IMR-90 (cell line): ENCODE measurements at regions not wholly inside any gene's neighbourhood (a gene's known extent, or its start where the extent isn't known, plus 50 kb on each side); places are given as distances from the start of the nearest gene placed in this dataset.

Experiments used
- ATAC-seq: fragments of 200-7000 bp; cut with Tn5 transposase; 2 replicates; pipeline ENCODE4 v1.9.1; 2020; ENCODE audit warnings: low read depth, mild to moderate bottlenecking, moderate library complexity
- BruUV-seq: library from RNA; stranded (reverse); fragments of 400-500 nt; replicated peaks from 2 replicates; lab custom pipeline; 2021; lab: Mats Ljungman, UMichigan
- CTCF ChIA-PET: fragments of 300-600 bp; formaldehyde crosslinking; extraction: SDS; loops from one replicate; lab custom pipeline; 2021; ENCODE audit warnings: antibody characterized with exemption; lab: Yijun Ruan, JAX
- POLR2A ChIA-PET: fragments of 300-600 bp; sonication (Branson Sonifier 250); formaldehyde crosslinking; loops from one replicate; lab custom pipeline; 2022; ENCODE audit warnings: antibody characterized with exemption; ENCODE audit not compliant: unreplicated experiment; lab: Charles Lee
- DNase-seq: peaks from one replicate; pipeline ENCODE4 v3.0.0; 2013
- H2AFZ ChIP-seq: replicated peaks from 2 replicates; pipeline ENCODE3; 2013; ENCODE audit warnings: low read length, mild to moderate bottlenecking; ENCODE audit not compliant: poor library complexity
- H2AK5ac ChIP-seq: 2 replicates; pipeline ENCODE4 v1.6.1; 2013; ENCODE audit warnings: low read depth, low read length, inconsistent platforms
- H2AK9ac ChIP-seq: replicated peaks from 2 replicates; pipeline ENCODE3; 2013; ENCODE audit warnings: mild to moderate bottlenecking, low read depth, low read length, moderate library complexity; ENCODE audit not compliant: poor library complexity
- H2BK120ac ChIP-seq: 2 replicates; pipeline ENCODE4 v1.6.1; 2013; ENCODE audit warnings: low read depth, low read length, inconsistent platforms
- H2BK15ac ChIP-seq: 3 replicates; pipeline ENCODE4 v1.6.1; 2013; ENCODE audit warnings: low read depth, low read length, inconsistent platforms
- H2BK20ac ChIP-seq: 2 replicates; pipeline ENCODE4 v1.6.1; 2013; ENCODE audit warnings: low read depth, mild to moderate bottlenecking, inconsistent platforms, low read length, moderate library complexity
- H2BK5ac ChIP-seq: 2 replicates; pipeline ENCODE4 v1.6.1; 2013; ENCODE audit warnings: mild to moderate bottlenecking, low read depth, low read length, inconsistent platforms; ENCODE audit not compliant: poor library complexity, severe bottlenecking
- H3K14ac ChIP-seq: replicated peaks from 2 replicates; pipeline ENCODE4 v1.6.1; 2013; ENCODE audit warnings: low read depth, low read length, inconsistent platforms
- H3K18ac ChIP-seq: 2 replicates; pipeline ENCODE4 v1.6.1; 2013; ENCODE audit warnings: low read depth, low read length, control low read depth
- H3K23ac ChIP-seq: 2 replicates; pipeline ENCODE4 v1.6.1; 2013; ENCODE audit warnings: low read depth, low read length, inconsistent platforms
- H3K27ac ChIP-seq: 2 replicates; pipeline ENCODE4 v1.5.1; 2013; ENCODE audit warnings: mild to moderate bottlenecking, control low read depth, low read length; ENCODE audit not compliant: insufficient read depth
- H3K27me3 ChIP-seq: 2 replicates; pipeline ENCODE4 v1.6.1; 2013; ENCODE audit warnings: low read length; ENCODE audit not compliant: control insufficient read depth, insufficient read depth
- H3K36me3 ChIP-seq: 2 replicates; pipeline ENCODE4 v1.6.1; 2013; ENCODE audit warnings: low read length, mixed read lengths; ENCODE audit not compliant: control insufficient read depth, insufficient read depth
- H3K4ac ChIP-seq: 2 replicates; pipeline ENCODE4 v1.6.1; 2013; ENCODE audit warnings: low read depth, low read length, inconsistent platforms
- H3K4me1 ChIP-seq: 2 replicates; pipeline ENCODE4 v1.6.1; 2013; ENCODE audit warnings: low read length, mixed read lengths; ENCODE audit not compliant: control insufficient read depth, insufficient read depth
- H3K4me2 ChIP-seq: 2 replicates; pipeline ENCODE4 v1.6.1; 2013; ENCODE audit warnings: low read depth, mild to moderate bottlenecking, control low read depth, low read length, moderate library complexity
- H3K4me3 ChIP-seq: 2 replicates; pipeline ENCODE4 v1.5.1; 2013; ENCODE audit warnings: low read depth, mild to moderate bottlenecking, control low read depth, low read length, moderate library complexity; ENCODE audit not compliant: insufficient read depth
- H3K56ac ChIP-seq: 2 replicates; pipeline ENCODE4 v1.6.1; 2013; ENCODE audit warnings: low read length, inconsistent platforms; ENCODE audit not compliant: insufficient read depth; ENCODE audit errors: extremely low read depth
- H3K79me1 ChIP-seq, 2 experiments: 2 replicates each; pipeline ENCODE4 v1.6.1; 2013; ENCODE audit warnings: low read length in 2 of 2, inconsistent platforms in 1 of 2, low read depth in 1 of 2
- H3K9ac ChIP-seq: 2 replicates; pipeline ENCODE4 v1.6.1; 2013; ENCODE audit warnings: low read depth, low read length, control low read depth
- H3K9me1 ChIP-seq: 2 replicates; pipeline ENCODE4 v1.6.1; 2013; ENCODE audit warnings: low read length, inconsistent platforms; ENCODE audit not compliant: insufficient read depth
- H3K9me3 ChIP-seq: 2 replicates; pipeline ENCODE4 v1.6.1; 2013; ENCODE audit warnings: low read length; ENCODE audit not compliant: control insufficient read depth, insufficient read depth
- H4K20me1 ChIP-seq: 2 replicates; pipeline ENCODE4 v1.6.1; 2013; ENCODE audit warnings: low read length, inconsistent platforms; ENCODE audit not compliant: insufficient read depth
- H4K5ac ChIP-seq: 2 replicates; pipeline ENCODE4 v1.6.1; 2013; ENCODE audit warnings: mild to moderate bottlenecking, low read depth, low read length, control low read depth
- H4K8ac ChIP-seq, 2 experiments: 2 replicates each; pipeline ENCODE4 v1.6.1; 2013; ENCODE audit warnings: low read depth in 2 of 2, low read length in 2 of 2, control low read depth in 1 of 2, inconsistent platforms in 1 of 2
- H4K91ac ChIP-seq: 2 replicates; pipeline ENCODE4 v1.6.1; 2013; ENCODE audit warnings: low read depth, low read length, inconsistent platforms; ENCODE audit not compliant: insufficient read depth
- BHLHE40 ChIP-seq: fragments of 150-350 bp; IDR thresholded peaks from 2 replicates; pipeline ENCODE4 v1.6.1; 2016; ENCODE audit warnings: mild to moderate bottlenecking, low read depth, low read length
- CEBPB ChIP-seq: IDR thresholded peaks from 2 replicates; pipeline ENCODE4 v1.6.1; 2012; ENCODE audit warnings: low read depth, low read length, improper control_type of control experiment
- CHD1 ChIP-seq: IDR thresholded peaks from 2 replicates; pipeline ENCODE4 v1.6.1; 2012; ENCODE audit warnings: low read depth, low read length, improper control_type of control experiment
- MAFK ChIP-seq: IDR thresholded peaks from 2 replicates; pipeline ENCODE4 v1.6.1; 2012; ENCODE audit warnings: low read depth, low read length, improper control_type of control experiment
- POLR2A ChIP-seq: IDR thresholded peaks from 2 replicates; pipeline ENCODE4 v1.6.1; 2012; ENCODE audit warnings: mild to moderate bottlenecking, low read depth, low read length
- RAD21 ChIP-seq: IDR thresholded peaks from 2 replicates; pipeline ENCODE4 v1.6.1; 2012; ENCODE audit warnings: low read length, improper control_type of control experiment
- RCOR1 ChIP-seq: IDR thresholded peaks from 2 replicates; pipeline ENCODE4 v1.6.1; 2012; ENCODE audit warnings: mild to moderate bottlenecking, low read length, improper control_type of control experiment; ENCODE audit not compliant: insufficient replicate concordance
- SMC3 ChIP-seq: fragments of 150-350 bp; IDR thresholded peaks from 2 replicates; pipeline ENCODE4 v1.6.1; 2016; ENCODE audit warnings: low read depth, mild to moderate bottlenecking, antibody characterized with exemption, low read length, moderate library complexity
- WGBS, 2 experiments: methylation state at CpG; one replicate each; pipeline versions ENCODE4 v1.1.5 to v1.1.7; 2013; ENCODE audit warnings: missing lambda C conversion rate in 2 of 2; ENCODE audit not compliant: insufficient read length in 1 of 2; ENCODE audit errors: extremely low coverage in 2 of 2; 5-methylcytosine and 5-hydroxymethylcytosine counted together
- dilution Hi-C: fragments of 300-500 bp; cut with HindIII; formaldehyde crosslinking; loops from one replicate; pipeline ENCODE4 v1.14.3; 2018; ENCODE audit warnings: low sequenced_read_pairs; ENCODE audit not compliant: unreplicated experiment
- in situ Hi-C: fragments of 300-500 bp; cut with MboI; formaldehyde crosslinking; loops from 3 replicates; pipeline ENCODE4 v1.14.3; 2019; ENCODE audit warnings: low sequenced_read_pairs, inconsistent platforms, mixed read lengths
- intact Hi-C: fragments of 100-400 bp; cut with micrococcal nuclease; formaldehyde crosslinking; loops from 2 replicates; pipeline ENCODE4 v1.10.0; 2022
- TF ChIP-seq, protein P1 (sequence below): conservative IDR thresholded peaks from 2 replicates; pipeline ENCODE4 v1.5.1; 2012; ENCODE audit warnings: mild to moderate bottlenecking, low read depth, low read length, improper control_type of control experiment

DNA sequence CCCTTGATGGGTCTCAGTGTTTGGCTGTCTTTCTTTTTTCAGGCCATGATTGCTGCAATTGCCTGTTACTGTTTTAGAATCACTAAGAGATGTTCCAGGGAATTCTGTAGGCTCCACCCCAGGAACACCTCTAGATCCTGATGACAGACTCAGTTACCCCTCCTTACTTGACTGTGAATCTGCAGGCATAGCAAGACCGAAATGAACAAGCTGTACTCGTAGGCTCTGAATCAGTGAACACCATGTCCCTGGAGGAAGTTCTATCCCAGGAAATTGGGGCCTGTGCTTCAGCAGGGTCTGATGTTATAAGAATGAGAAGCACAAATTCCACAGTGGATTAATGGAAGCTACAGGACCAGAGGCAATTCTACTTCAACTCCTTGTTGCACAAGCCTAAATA lies 148.6 kb downstream of the COPS8 start:
- peak overlapping the region; percentile 94 for H2BK5ac ChIP-seq
- H2BK20ac ChIP-seq: peak overlapping the region; percentile 94
- H3K4me3 ChIP-seq: no peak overlapping the region
- peaks cover 20% of the 10 kb centered on the region for H3K4me1 ChIP-seq
- H3K4me2 ChIP-seq: no peak overlapping the region
- ATAC-seq (no peak), DNase-seq (no peak)
- ChIA-PET POLR2A (interaction anchor here (1.1 kb wide), 1 partner anchor 11 kb away, joined by 4 read pairs; no protein-coding TSS in a partner anchor), CTCF (no interaction called here)
- no peaks in the 10 kb centered on the region for H3K9me3 ChIP-seq
- H3K79me1 ChIP-seq: no peaks in the 10 kb centered on the region
- no peak overlapping the region for H2AFZ ChIP-seq
- H3K9ac ChIP-seq: no peak overlapping the region
- peak overlapping the region; percentile 14 for H3K23ac ChIP-seq
- H4K91ac ChIP-seq: peak overlapping the region; percentile 91
- WGBS, 2 experiments: no CpG with 5 or more reads among the region's 2 CpGs
- H3K18ac ChIP-seq: peak overlapping the region; percentile 48
- peak overlapping the region; percentile 46 to 88; a peak in 2 of 4 replicates for H4K8ac ChIP-seq
- H2BK120ac ChIP-seq: peak overlapping the region; percentile 96
- dilution Hi-C loops (no loop called here), in situ Hi-C loops (no loop called here), intact Hi-C loops (no loop called here)
- H3K27me3 ChIP-seq: no peaks in the 10 kb centered on the region
- H3K9me1 ChIP-seq: peaks cover 22% of the 10 kb centered on the region
- H2AK5ac ChIP-seq: peak overlapping the region; percentile 95
- no peak overlapping the region for H3K56ac ChIP-seq
- peak overlapping the region; percentile 94; the same call in 1 of the 2 replicates for H3K27ac ChIP-seq
- peak overlapping the region; percentile 2 for H2AK9ac ChIP-seq
- H3K14ac ChIP-seq: peak overlapping the region; percentile 86
- TF ChIP-seq, protein P1, sequence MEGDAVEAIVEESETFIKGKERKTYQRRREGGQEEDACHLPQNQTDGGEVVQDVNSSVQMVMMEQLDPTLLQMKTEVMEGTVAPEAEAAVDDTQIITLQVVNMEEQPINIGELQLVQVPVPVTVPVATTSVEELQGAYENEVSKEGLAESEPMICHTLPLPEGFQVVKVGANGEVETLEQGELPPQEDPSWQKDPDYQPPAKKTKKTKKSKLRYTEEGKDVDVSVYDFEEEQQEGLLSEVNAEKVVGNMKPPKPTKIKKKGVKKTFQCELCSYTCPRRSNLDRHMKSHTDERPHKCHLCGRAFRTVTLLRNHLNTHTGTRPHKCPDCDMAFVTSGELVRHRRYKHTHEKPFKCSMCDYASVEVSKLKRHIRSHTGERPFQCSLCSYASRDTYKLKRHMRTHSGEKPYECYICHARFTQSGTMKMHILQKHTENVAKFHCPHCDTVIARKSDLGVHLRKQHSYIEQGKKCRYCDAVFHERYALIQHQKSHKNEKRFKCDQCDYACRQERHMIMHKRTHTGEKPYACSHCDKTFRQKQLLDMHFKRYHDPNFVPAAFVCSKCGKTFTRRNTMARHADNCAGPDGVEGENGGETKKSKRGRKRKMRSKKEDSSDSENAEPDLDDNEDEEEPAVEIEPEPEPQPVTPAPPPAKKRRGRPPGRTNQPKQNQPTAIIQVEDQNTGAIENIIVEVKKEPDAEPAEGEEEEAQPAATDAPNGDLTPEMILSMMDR: no peak
- TF ChIP-seq BHLHE40 (no peak), CHD1 (no peak), MAFK (no peak), CEBPB (no peak), SMC3 (no peak), POLR2A (no peak), RAD21 (no peak), RCOR1 (no peak)
- no peaks in the 10 kb centered on the region for H4K20me1 ChIP-seq
- no peaks in the 10 kb centered on the region for H3K36me3 ChIP-seq
- peak overlapping the region; percentile 74 for H2BK15ac ChIP-seq
- no TSS peak for BruUV-seq
- H4K5ac ChIP-seq: peak overlapping the region; percentile 92
- peak overlapping the region; percentile 93 for H3K4ac ChIP-seq
